Activated CD8-positive, alpha-beta memory T cell treated with anti-CD3 and anti-CD28 coated beads, Interleukin-2, amount 10 ng/mL, durations not matched to agents 7 days and 5 days (primary cell): ENCODE measurements at regions not wholly inside any gene's neighbourhood (a gene's known extent, or its start where the extent isn't known, plus 50 kb on each side); places are given as distances from the start of the nearest gene placed in this dataset.

Source experiments
- ATAC-seq: fragments of 150-1000 bp; cut with Tn5 transposase; one replicate; pipeline ENCODE4 v1.10.0; 2021; ENCODE audit warnings: moderate library complexity
- CTCF ChIA-PET: fragments of 350-600 bp; sonication (Branson Sonifier 250); formaldehyde crosslinking; loops from one replicate; lab custom pipeline; 2021; ENCODE audit warnings: antibody characterized with exemption; lab: Charles Lee
- DNase-seq: peaks from one replicate; pipeline ENCODE4 v3.0.0-alpha.2; 2020
- H3K27ac Mint-ChIP-seq: one replicate; pipeline ENCODE4 v1.8.0; 2021; ENCODE audit warnings: mild to moderate bottlenecking, mixed read lengths
- H3K27me3 Mint-ChIP-seq: one replicate; pipeline ENCODE4 v1.8.0; 2021; ENCODE audit warnings: mixed read lengths
- H3K36me3 Mint-ChIP-seq: one replicate; pipeline ENCODE4 v1.8.0; 2021; ENCODE audit warnings: mild to moderate bottlenecking, mixed read lengths
- H3K4me1 Mint-ChIP-seq: one replicate; pipeline ENCODE4 v1.8.0; 2021; ENCODE audit warnings: mixed read lengths
- H3K4me3 Mint-ChIP-seq: one replicate; pipeline ENCODE4 v1.8.0; 2021; ENCODE audit warnings: mild to moderate bottlenecking, moderate library complexity, mixed read lengths
- H3K9me3 Mint-ChIP-seq: one replicate; pipeline ENCODE4 v1.8.0; 2022; ENCODE audit warnings: low read depth, mixed read lengths

- no peak for ATAC-seq
- CTCF ChIA-PET = no interaction called here
- DNase-seq = no peak
- Mint-ChIP-seq H3K4me3 (no peak overlapping the region), H3K4me1 (peaks cover 15% of the 10 kb centered on the region), H3K36me3 (peaks cover 6% of the 10 kb centered on the region), H3K27ac (no peak overlapping the region), H3K27me3 (peaks cover 10% of the 10 kb centered on the region), H3K9me3 (peaks cover 3% of the 10 kb centered on the region)
Measured at GRCh38 chr13:100872761-100873160, 198.2 kb upstream of the TMTC4 start.

- Mint-ChIP-seq H3K4me3 (no peak overlapping the region), H3K27me3 (peaks cover 8% of the 10 kb centered on the region), H3K4me1 (peaks cover 10% of the 10 kb centered on the region), H3K9me3 (peaks cover 9% of the 10 kb centered on the region), H3K36me3 (peaks cover 2% of the 10 kb centered on the region), H3K27ac (no peak overlapping the region)
- DNase-seq = no peak
- no peak for ATAC-seq
- CTCF ChIA-PET = no interaction called here
Measured at GRCh38 chr13:100870898-100871297, 196.3 kb upstream of the TMTC4 start.

GRCh38 chr13:100860866-100861265, 186.3 kb upstream of the TMTC4 start:
- H3K27me3 Mint-ChIP-seq = no peaks in the 10 kb centered on the region

GRCh38 chr13:100859861-100860260, 185.3 kb upstream of the TMTC4 start:
- H3K36me3 Mint-ChIP-seq = no peaks in the 10 kb centered on the region
- H3K4me3 Mint-ChIP-seq = no peak overlapping the region
- DNase-seq (no peak), ATAC-seq (no peak)
- no peaks in the 10 kb centered on the region for H3K9me3 Mint-ChIP-seq
- no peaks in the 10 kb centered on the region for H3K27me3 Mint-ChIP-seq
- CTCF ChIA-PET = no interaction called here
- no peak overlapping the region for H3K27ac Mint-ChIP-seq
- no peaks in the 10 kb centered on the region for H3K4me1 Mint-ChIP-seq

More at GRCh38 chr13:100860866-100861265, 186.3 kb upstream of the TMTC4 start:
- no peaks in the 10 kb centered on the region for H3K9me3 Mint-ChIP-seq
- H3K4me3 Mint-ChIP-seq = no peak overlapping the region
- ATAC-seq = no peak
- no peak for DNase-seq
- CTCF ChIA-PET = no interaction called here
- H3K4me1 Mint-ChIP-seq = no peaks in the 10 kb centered on the region
- H3K27ac Mint-ChIP-seq = no peak overlapping the region
- H3K36me3 Mint-ChIP-seq = no peaks in the 10 kb centered on the region

GRCh38 chr13:100855151-100855550, 180.6 kb upstream of the TMTC4 start:
- no peak for ATAC-seq
- Mint-ChIP-seq H3K27me3 (peaks cover 4% of the 10 kb centered on the region), H3K9me3 (no peaks in the 10 kb centered on the region), H3K27ac (no peak overlapping the region), H3K4me1 (no peaks in the 10 kb centered on the region), H3K36me3 (no peaks in the 10 kb centered on the region), H3K4me3 (no peak overlapping the region)
- CTCF ChIA-PET = no interaction called here
- no peak for DNase-seq

- ATAC-seq (no peak), DNase-seq (no peak)
- Mint-ChIP-seq H3K36me3 (no peaks in the 10 kb centered on the region), H3K4me1 (no peaks in the 10 kb centered on the region), H3K9me3 (no peaks in the 10 kb centered on the region), H3K4me3 (no peak overlapping the region), H3K27ac (no peak overlapping the region), H3K27me3 (peaks cover 4% of the 10 kb centered on the region)
- CTCF ChIA-PET = no interaction called here
Measured at GRCh38 chr13:100854006-100854405, 179.4 kb upstream of the TMTC4 start.

- no peaks in the 10 kb centered on the region for H3K9me3 Mint-ChIP-seq
- no peak overlapping the region for H3K4me3 Mint-ChIP-seq
- H3K36me3 Mint-ChIP-seq = no peaks in the 10 kb centered on the region
- no peak overlapping the region for H3K27ac Mint-ChIP-seq
- ATAC-seq = no peak
- CTCF ChIA-PET = no interaction called here
- no peak for DNase-seq
- H3K4me1 Mint-ChIP-seq = no peaks in the 10 kb centered on the region
- peaks cover 4% of the 10 kb centered on the region for H3K27me3 Mint-ChIP-seq
Measured at GRCh38 chr13:100853434-100853833, 178.8 kb upstream of the TMTC4 start.

GRCh38 chr13:100852146-100852545, 177.6 kb upstream of the TMTC4 start:
- Mint-ChIP-seq H3K4me1 (no peaks in the 10 kb centered on the region), H3K27me3 (peaks cover 4% of the 10 kb centered on the region), H3K36me3 (no peaks in the 10 kb centered on the region), H3K4me3 (no peak overlapping the region), H3K9me3 (no peaks in the 10 kb centered on the region), H3K27ac (no peak overlapping the region)
- CTCF ChIA-PET = no interaction called here
- ATAC-seq = no peak
- DNase-seq = no peak

GRCh38 chr13:100848304-100848703, 173.7 kb upstream of the TMTC4 start:
- Mint-ChIP-seq H3K4me3 (no peak overlapping the region), H3K27ac (no peak overlapping the region), H3K4me1 (no peaks in the 10 kb centered on the region), H3K36me3 (no peaks in the 10 kb centered on the region), H3K27me3 (peaks cover 4% of the 10 kb centered on the region), H3K9me3 (no peaks in the 10 kb centered on the region)
- DNase-seq (no peak), ATAC-seq (no peak)
- CTCF ChIA-PET = no interaction called here

GRCh38 chr13:100845128-100845757, 170.6 kb upstream of the TMTC4 start:
- CTCF ChIA-PET = interaction anchor here (1.2 kb wide), 1 partner anchor 272 kb away, joined by 3 read pairs; no protein-coding TSS in a partner anchor
- Mint-ChIP-seq H3K36me3 (no peaks in the 10 kb centered on the region), H3K27ac (no peak overlapping the region), H3K4me1 (no peaks in the 10 kb centered on the region), H3K4me3 (no peak overlapping the region), H3K9me3 (no peaks in the 10 kb centered on the region), H3K27me3 (peaks cover 4% of the 10 kb centered on the region)
- ATAC-seq (no peak), DNase-seq (no peak)

- peaks cover 5% of the 10 kb centered on the region for H3K27me3 Mint-ChIP-seq
- H3K27ac Mint-ChIP-seq = no peak overlapping the region
- ATAC-seq (no peak), DNase-seq (no peak)
- no peaks in the 10 kb centered on the region for H3K4me1 Mint-ChIP-seq
- H3K36me3 Mint-ChIP-seq = no peaks in the 10 kb centered on the region
- CTCF ChIA-PET = no interaction called here
- no peaks in the 10 kb centered on the region for H3K9me3 Mint-ChIP-seq
- no peak overlapping the region for H3K4me3 Mint-ChIP-seq
Measured at GRCh38 chr13:100842136-100842535, 167.5 kb upstream of the TMTC4 start.

- Mint-ChIP-seq H3K36me3 (no peaks in the 10 kb centered on the region), H3K9me3 (no peaks in the 10 kb centered on the region), H3K4me1 (no peaks in the 10 kb centered on the region), H3K27ac (no peak overlapping the region), H3K4me3 (no peak overlapping the region), H3K27me3 (peaks cover 5% of the 10 kb centered on the region)
- ATAC-seq (no peak), DNase-seq (no peak)
- CTCF ChIA-PET = no interaction called here
Measured at GRCh38 chr13:100838387-100838786, 163.8 kb upstream of the TMTC4 start.

GRCh38 chr13:100837631-100838030, 163.0 kb upstream of the TMTC4 start:
- Mint-ChIP-seq H3K36me3 (no peaks in the 10 kb centered on the region), H3K4me3 (no peak overlapping the region), H3K9me3 (no peaks in the 10 kb centered on the region), H3K27me3 (peaks cover 7% of the 10 kb centered on the region), H3K27ac (no peak overlapping the region), H3K4me1 (no peaks in the 10 kb centered on the region)
- no peak for DNase-seq
- ATAC-seq = no peak
- CTCF ChIA-PET = no interaction called here

- H3K4me3 Mint-ChIP-seq = no peak overlapping the region
Measured at GRCh38 chr13:100836711-100837110, 162.1 kb upstream of the TMTC4 start.

GRCh38 chr13:100835695-100836094, 161.1 kb upstream of the TMTC4 start:
- no peak overlapping the region for H3K4me3 Mint-ChIP-seq
- ATAC-seq (no peak), DNase-seq (no peak)
- no peaks in the 10 kb centered on the region for H3K4me1 Mint-ChIP-seq
- no peaks in the 10 kb centered on the region for H3K36me3 Mint-ChIP-seq
- no peaks in the 10 kb centered on the region for H3K9me3 Mint-ChIP-seq
- CTCF ChIA-PET = no interaction called here
- no peak overlapping the region for H3K27ac Mint-ChIP-seq
- H3K27me3 Mint-ChIP-seq = peaks cover 9% of the 10 kb centered on the region

More at GRCh38 chr13:100836711-100837110, 162.1 kb upstream of the TMTC4 start:
- Mint-ChIP-seq H3K36me3 (no peaks in the 10 kb centered on the region), H3K4me1 (no peaks in the 10 kb centered on the region), H3K27me3 (peaks cover 8% of the 10 kb centered on the region), H3K9me3 (no peaks in the 10 kb centered on the region), H3K27ac (no peak overlapping the region)
- ATAC-seq (no peak), DNase-seq (no peak)
- CTCF ChIA-PET = no interaction called here
